HFF-Myc (cell line): ENCODE measurements at regions not wholly inside any gene's neighbourhood (a gene's known extent, or its start where the extent isn't known, plus 50 kb on each side); places are given as distances from the start of the nearest gene placed in this dataset.

Source experiments
- DNase-seq: peaks from one replicate; pipeline ENCODE4 v3.0.0-alpha.2; 2011; ENCODE audit warnings: low read depth; ENCODE audit errors: extremely low read depth
- H3K4me3 ChIP-seq: replicated peaks from 2 replicates; pipeline ENCODE4 v1.5.1; 2011; ENCODE audit warnings: low read depth, mild to moderate bottlenecking, control low read depth, low read length
- TF ChIP-seq, protein P1 (sequence below): IDR thresholded peaks from 2 replicates; pipeline ENCODE4 v1.5.1; 2012; ENCODE audit warnings: mild to moderate bottlenecking, low read depth, low read length, control low read depth; ENCODE audit errors: missing control alignments

DNA sequence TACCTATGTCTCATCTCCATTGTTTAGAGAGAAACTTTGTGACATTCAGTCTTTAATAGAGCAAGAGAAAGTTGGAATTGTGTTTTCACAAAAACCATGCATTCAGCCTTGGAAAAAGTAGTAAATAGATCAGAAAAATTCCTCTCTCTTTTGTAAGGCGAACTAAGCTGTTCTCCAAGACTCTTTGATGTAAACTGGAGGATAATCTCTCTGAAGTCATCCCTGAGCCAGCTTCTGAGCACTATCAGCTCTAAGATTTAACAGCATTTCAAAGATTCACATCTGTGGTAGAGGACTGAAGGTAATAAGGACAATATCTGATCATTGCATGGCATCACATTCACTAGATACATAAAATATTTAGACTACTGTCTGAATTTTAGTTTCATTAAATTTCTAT lies 904.6 kb upstream of the ATXN8OS start:
- no peak overlapping the region for H3K4me3 ChIP-seq
- TF ChIP-seq, protein P1, sequence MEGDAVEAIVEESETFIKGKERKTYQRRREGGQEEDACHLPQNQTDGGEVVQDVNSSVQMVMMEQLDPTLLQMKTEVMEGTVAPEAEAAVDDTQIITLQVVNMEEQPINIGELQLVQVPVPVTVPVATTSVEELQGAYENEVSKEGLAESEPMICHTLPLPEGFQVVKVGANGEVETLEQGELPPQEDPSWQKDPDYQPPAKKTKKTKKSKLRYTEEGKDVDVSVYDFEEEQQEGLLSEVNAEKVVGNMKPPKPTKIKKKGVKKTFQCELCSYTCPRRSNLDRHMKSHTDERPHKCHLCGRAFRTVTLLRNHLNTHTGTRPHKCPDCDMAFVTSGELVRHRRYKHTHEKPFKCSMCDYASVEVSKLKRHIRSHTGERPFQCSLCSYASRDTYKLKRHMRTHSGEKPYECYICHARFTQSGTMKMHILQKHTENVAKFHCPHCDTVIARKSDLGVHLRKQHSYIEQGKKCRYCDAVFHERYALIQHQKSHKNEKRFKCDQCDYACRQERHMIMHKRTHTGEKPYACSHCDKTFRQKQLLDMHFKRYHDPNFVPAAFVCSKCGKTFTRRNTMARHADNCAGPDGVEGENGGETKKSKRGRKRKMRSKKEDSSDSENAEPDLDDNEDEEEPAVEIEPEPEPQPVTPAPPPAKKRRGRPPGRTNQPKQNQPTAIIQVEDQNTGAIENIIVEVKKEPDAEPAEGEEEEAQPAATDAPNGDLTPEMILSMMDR, result no peak
- DNase-seq, result no peak

DNA sequence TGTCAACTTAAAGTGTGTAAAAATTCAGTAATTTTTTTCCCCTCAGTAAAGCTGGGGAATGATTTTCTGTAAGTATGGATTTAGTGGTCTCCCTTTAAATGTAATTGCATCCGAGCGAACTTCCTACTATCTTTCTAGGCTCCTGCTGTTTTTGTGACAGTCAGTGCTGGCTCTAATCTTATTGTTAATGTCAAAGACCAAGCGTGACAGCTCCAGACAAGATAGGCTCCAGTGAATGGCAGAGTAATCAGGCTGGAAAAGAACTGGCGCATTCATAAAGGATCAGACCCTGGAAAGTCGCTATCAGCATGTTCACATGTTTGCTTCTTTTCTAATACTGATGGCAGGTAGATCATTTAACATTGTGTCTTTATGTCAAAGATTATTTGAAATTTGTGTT lies 908.0 kb upstream of the ATXN8OS start:
- no peak overlapping the region for H3K4me3 ChIP-seq
- DNase-seq, result no peak
- TF ChIP-seq, protein P1, result no peak

DNA sequence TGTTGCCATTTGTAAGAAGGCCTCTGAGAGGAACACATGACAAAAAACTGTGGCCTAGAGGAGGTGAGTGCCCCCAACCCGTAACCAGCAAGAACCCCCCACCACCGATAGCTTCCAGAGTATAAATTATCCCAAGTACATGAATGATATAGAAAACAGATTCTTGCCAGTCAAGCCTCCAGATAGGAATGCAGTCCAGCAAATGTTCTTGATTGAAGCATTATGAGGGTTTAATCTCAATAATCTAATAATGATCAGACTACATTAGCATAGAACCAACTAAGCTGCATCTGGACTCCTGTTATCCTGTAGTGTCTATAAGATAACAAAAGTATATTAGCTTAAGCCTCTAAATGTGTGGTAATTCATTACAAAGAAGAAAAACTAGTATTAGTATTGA lies 908.9 kb upstream of the ATXN8OS start:
- no peak for DNase-seq
- H3K4me3 ChIP-seq, result no peak overlapping the region
- TF ChIP-seq, protein P1, result no peak

DNA sequence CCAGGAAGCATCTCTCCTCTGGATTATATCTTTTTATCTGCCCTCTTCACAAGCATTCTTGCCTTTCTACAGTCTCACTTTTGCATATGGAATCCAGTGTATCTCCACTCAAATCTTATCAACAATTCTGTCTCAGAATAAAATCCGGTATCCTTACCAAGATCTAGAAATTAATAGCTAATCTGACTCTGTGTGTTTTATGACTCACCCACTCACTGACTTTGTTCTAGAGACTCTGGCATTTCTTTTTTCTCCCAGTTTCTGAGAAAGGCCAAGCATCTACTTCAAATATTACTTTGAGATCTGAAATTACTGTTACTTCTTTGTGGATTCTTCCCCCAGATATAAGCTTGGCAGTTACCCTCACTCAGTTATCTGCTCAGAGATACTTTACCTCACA lies 913.5 kb upstream of the ATXN8OS start:
- TF ChIP-seq, protein P1, result no peak

DNA sequence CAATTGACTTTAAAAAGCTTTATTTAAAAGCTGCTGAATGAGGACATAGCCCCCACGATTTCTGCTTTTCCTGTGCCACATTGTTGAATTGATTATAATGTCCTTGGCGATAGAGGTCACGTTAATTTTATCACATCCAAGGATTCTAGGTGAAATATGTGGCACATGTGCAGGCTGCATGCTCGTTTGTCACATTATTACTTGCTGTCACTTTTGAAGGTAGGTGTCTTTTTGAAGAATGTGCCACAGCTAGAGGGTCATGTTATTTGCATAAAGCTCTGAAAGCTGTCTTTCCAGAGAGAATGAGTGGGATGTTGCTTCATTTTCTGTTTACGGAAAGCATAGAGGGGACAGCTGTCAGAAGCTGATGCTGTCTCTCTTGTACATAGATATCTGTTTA lies 927.6 kb upstream of the ATXN8OS start:
- no peak for DNase-seq
- TF ChIP-seq, protein P1, result no peak
- H3K4me3 ChIP-seq, result no peak overlapping the region

More for the DNA sequence above, 913.5 kb upstream of the ATXN8OS start:
- no peak overlapping the region for H3K4me3 ChIP-seq
- no peak for DNase-seq

DNA sequence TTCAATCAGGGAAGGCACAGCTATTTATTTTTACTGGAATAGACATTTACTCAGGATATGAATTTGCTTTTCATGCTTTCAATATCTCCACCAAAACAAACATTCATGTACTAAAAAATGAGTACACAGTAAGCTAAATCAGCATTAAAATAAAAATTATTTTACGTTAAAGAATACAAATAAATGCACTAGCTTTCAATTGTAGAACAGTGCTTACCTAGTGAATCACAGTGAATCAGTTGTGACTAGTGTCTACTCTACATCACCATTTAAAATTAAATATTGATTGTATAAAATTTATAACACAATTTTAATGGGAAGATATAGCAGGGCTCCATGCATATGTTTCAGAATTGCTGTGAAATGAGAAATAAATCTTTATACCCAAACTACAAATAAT lies 929.6 kb upstream of the ATXN8OS start:
- TF ChIP-seq, protein P1, result no peak
- no peak overlapping the region for H3K4me3 ChIP-seq
- no peak for DNase-seq

DNA sequence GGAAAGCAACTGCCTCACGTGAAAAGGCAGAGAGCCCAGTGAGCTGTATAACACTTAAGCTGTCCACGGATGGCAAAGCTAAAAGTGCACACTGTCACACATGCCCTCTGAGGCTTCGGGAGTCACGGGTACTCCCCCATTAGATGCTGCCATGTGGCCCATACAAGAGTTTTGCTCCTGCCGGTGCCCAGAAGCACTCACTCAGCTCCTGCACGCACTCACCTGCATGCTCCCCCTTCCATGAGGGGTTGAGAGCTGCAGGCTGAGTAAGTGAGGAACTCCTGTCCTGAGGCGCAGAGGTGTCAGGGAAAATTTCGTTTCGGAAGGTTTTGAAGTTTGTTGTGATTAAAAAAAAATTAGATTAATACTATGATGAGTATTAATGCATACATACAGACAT lies 939.2 kb upstream of the ATXN8OS start:
- TF ChIP-seq, protein P1, result no peak
- no peak for DNase-seq
- no peak overlapping the region for H3K4me3 ChIP-seq
